Neural cell (in vitro differentiated cells): ENCODE measurements at regions not wholly inside any gene's neighbourhood (a gene's known extent, or its start where the extent isn't known, plus 50 kb on each side); places are given as distances from the start of the nearest gene placed in this dataset.
"Not testable (repeated sequence)": the region's sequence is repeated elsewhere in the genome, so short reads cannot be mapped to it uniquely, and the experiment has no call there.

Experiments used
- H2AFZ ChIP-seq: fragments of 200-600, 300-800 bp; sonication (generic), shearing (Covaris generic); 2 replicates; pipeline ENCODE4 v1.6.0; 2014; ENCODE audit warnings: low read depth, mild to moderate bottlenecking, antibody characterized with exemption, low read length, moderate library complexity
- H3F3A ChIP-seq: fragments of 200-600 bp; shearing (Covaris generic); 2 replicates; pipeline ENCODE4 v1.6.1; 2016; ENCODE audit warnings: mild to moderate bottlenecking, moderate library complexity, mixed read lengths, antibody characterized with exemption, low read length; ENCODE audit not compliant: insufficient read depth, poor library complexity, severe bottlenecking
- H3K27ac ChIP-seq: fragments of 200-600, 300-800 bp; sonication (generic), shearing (Covaris generic); 2 replicates; pipeline ENCODE4 v1.5.1; 2014; ENCODE audit warnings: mild to moderate bottlenecking, low read length, moderate library complexity
- H3K27me3 ChIP-seq: fragments of 300-800, 200-600 bp; sonication (generic), shearing (Covaris generic); 2 replicates; pipeline ENCODE4 v1.6.0; 2014; ENCODE audit warnings: mild to moderate bottlenecking, low read depth, low read length, moderate library complexity; ENCODE audit not compliant: insufficient read depth
- H3K36me3 ChIP-seq: fragments of 300-800, 200-600 bp; sonication (generic), shearing (Covaris generic); 2 replicates; pipeline ENCODE4 v1.5.1; 2014; ENCODE audit warnings: mild to moderate bottlenecking, antibody characterized with exemption, low read length, moderate library complexity; ENCODE audit not compliant: insufficient read depth
- H3K4me2 ChIP-seq: fragments of 300-800, 200-600 bp; sonication (generic), shearing (Covaris generic); 2 replicates; pipeline ENCODE4 v1.6.0; 2014; ENCODE audit warnings: mild to moderate bottlenecking, low read length
- H3K4me3 ChIP-seq: fragments of 300-800, 200-600 bp; sonication (generic), shearing (Covaris generic); 2 replicates; pipeline ENCODE4 v1.5.1; 2014; ENCODE audit warnings: mild to moderate bottlenecking, low read length, moderate library complexity
- H3K79me2 ChIP-seq: fragments of 200-600 bp; shearing (Covaris generic); replicated peaks from 2 replicates; pipeline ENCODE4 v1.6.0; 2014; ENCODE audit warnings: mild to moderate bottlenecking, low read length, moderate library complexity; ENCODE audit not compliant: insufficient read depth
- H3K9ac ChIP-seq: fragments of 300-800, 200-600 bp; sonication (generic), shearing (Covaris generic); 2 replicates; pipeline ENCODE4 v1.6.1; 2016; ENCODE audit warnings: mild to moderate bottlenecking, low read length, mixed read lengths
- H3K9me2 ChIP-seq: fragments of 200-600 bp; shearing (Covaris generic); 2 replicates; pipeline ENCODE4 v1.6.1; 2016; ENCODE audit warnings: mild to moderate bottlenecking, low read length, mixed read lengths; ENCODE audit not compliant: insufficient read depth
- H3K9me3 ChIP-seq: fragments of 200-600, 300-800 bp; sonication (generic), shearing (Covaris generic); 2 replicates; pipeline ENCODE4 v1.6.1; 2016; ENCODE audit warnings: mild to moderate bottlenecking, mixed run types, low read length, moderate library complexity, mixed read lengths
- H4K20me1 ChIP-seq: fragments of 200-600 bp; shearing (Covaris generic); 2 replicates; pipeline ENCODE4 v1.6.1; 2016; ENCODE audit warnings: mild to moderate bottlenecking, mixed run types; ENCODE audit not compliant: insufficient read depth
- CTCF ChIP-seq: fragments of 450-650 bp; IDR thresholded peaks from 2 replicates; pipeline ENCODE4 v1.5.1; 2014; ENCODE audit warnings: antibody characterized with exemption, mild to moderate bottlenecking, moderate library complexity; ENCODE audit not compliant: poor library complexity, severe bottlenecking
- EP300 ChIP-seq: fragments of 450-650 bp; conservative IDR thresholded peaks from 2 replicates; pipeline ENCODE4 v1.6.1; 2014; ENCODE audit warnings: antibody characterized with exemption, mild to moderate bottlenecking, moderate library complexity; ENCODE audit not compliant: poor library complexity, severe bottlenecking
- EZH2 ChIP-seq: fragments of 200-600, 300-800 bp; shearing (Covaris generic), sonication (generic); IDR thresholded peaks from 2 replicates; pipeline ENCODE4 v1.6.1; 2014; ENCODE audit warnings: antibody characterized with exemption, low read length, borderline replicate concordance, mild to moderate bottlenecking; ENCODE audit not compliant: insufficient read depth, poor library complexity, severe bottlenecking
- MXI1 ChIP-seq: fragments of 450-650 bp; conservative IDR thresholded peaks from 2 replicates; pipeline ENCODE4 v1.6.1; 2014; ENCODE audit warnings: antibody characterized with exemption, mild to moderate bottlenecking; ENCODE audit not compliant: poor library complexity, severe bottlenecking
- POLR2AphosphoS5 ChIP-seq: IDR thresholded peaks from 2 replicates; pipeline ENCODE4 v1.6.1; 2012
- RAD21 ChIP-seq: fragments of 450-650 bp; conservative IDR thresholded peaks from 2 replicates; pipeline ENCODE4 v1.6.1; 2014; ENCODE audit warnings: antibody characterized with exemption, mild to moderate bottlenecking, moderate library complexity
- REST ChIP-seq: IDR thresholded peaks from 2 replicates; pipeline ENCODE4 v1.6.1; 2012; ENCODE audit warnings: borderline replicate concordance
- SMC3 ChIP-seq: fragments of 450-650 bp; conservative IDR thresholded peaks from 2 replicates; pipeline ENCODE4 v1.6.1; 2014; ENCODE audit warnings: antibody characterized with exemption, mild to moderate bottlenecking, moderate library complexity; ENCODE audit not compliant: poor library complexity
- TAF1 ChIP-seq: IDR thresholded peaks from 2 replicates; pipeline ENCODE4 v1.6.1; 2012; ENCODE audit warnings: low read depth

GRCh38 chr7:79921976-79922375 lies 212.7 kb upstream of the GNAI1 start:
- H3K4me2 ChIP-seq: no peak overlapping the region
- no peaks in the 10 kb centered on the region for H4K20me1 ChIP-seq
- no peaks in the 10 kb centered on the region for H3K9me3 ChIP-seq
- H2AFZ ChIP-seq: no peak overlapping the region
- H3F3A ChIP-seq: no peaks in the 10 kb centered on the region
- no peaks in the 10 kb centered on the region for H3K36me3 ChIP-seq
- H3K27me3 ChIP-seq: no peaks in the 10 kb centered on the region
- H3K4me3 ChIP-seq: no peak overlapping the region
- H3K27ac ChIP-seq: no peak overlapping the region
- no peaks in the 10 kb centered on the region for H3K79me2 ChIP-seq
- no peaks in the 10 kb centered on the region for H3K9me2 ChIP-seq
- no peak overlapping the region for H3K9ac ChIP-seq
- TF ChIP-seq CTCF: no peak

GRCh38 chr7:79918632-79919031 lies 216.0 kb upstream of the GNAI1 start:
- not testable (repeated sequence) for H3K9me2 ChIP-seq, H3K27ac ChIP-seq, H3K9ac ChIP-seq, H3K9me3 ChIP-seq, H2AFZ ChIP-seq, H3F3A ChIP-seq, H3K4me2 ChIP-seq, H3K79me2 ChIP-seq, H4K20me1 ChIP-seq, H3K4me3 ChIP-seq, H3K36me3 ChIP-seq, H3K27me3 ChIP-seq

GRCh38 chr7:79915346-79915745 lies 219.3 kb upstream of the GNAI1 start:
- not testable (repeated sequence) for H3K79me2 ChIP-seq, H2AFZ ChIP-seq, H3K9ac ChIP-seq

GRCh38 chr7:79912213-79912633 lies 222.4 kb upstream of the GNAI1 start:
- Histone ChIP-seq H3K9ac (no peak overlapping the region), H3K4me2 (no peak overlapping the region), H2AFZ (no peak overlapping the region), H3K27me3 (no peaks in the 10 kb centered on the region), H3K79me2 (no peaks in the 10 kb centered on the region), H3K36me3 (no peaks in the 10 kb centered on the region), H3K9me3 (no peaks in the 10 kb centered on the region), H3K4me3 (no peak overlapping the region), H4K20me1 (no peaks in the 10 kb centered on the region), H3F3A (no peaks in the 10 kb centered on the region), H3K9me2 (no peaks in the 10 kb centered on the region), H3K27ac (peak overlapping the region; percentile 0)
- no peak for TF ChIP-seq SMC3
- TF ChIP-seq POLR2AphosphoS5: no peak
- no peak for TF ChIP-seq EZH2
- no peak for TF ChIP-seq REST
- TF ChIP-seq TAF1: no peak
- no peak for TF ChIP-seq EP300
- TF ChIP-seq MXI1: no peak
- TF ChIP-seq CTCF: no peak
- TF ChIP-seq RAD21: no peak

More at GRCh38 chr7:79915346-79915745, 219.3 kb upstream of the GNAI1 start:
- H3K36me3 ChIP-seq, H3K27me3 ChIP-seq, H3K9me2 ChIP-seq, H3K27ac ChIP-seq, H3K4me3 ChIP-seq, H3K9me3 ChIP-seq, H4K20me1 ChIP-seq, H3K4me2 ChIP-seq, H3F3A ChIP-seq: not testable (repeated sequence)
